SK-N-SH treated with all-trans-retinoic acid at 6 μM for 48 hours (cell line): ENCODE measurements at regions not wholly inside any gene's neighbourhood (a gene's known extent, or its start where the extent isn't known, plus 50 kb on each side); places are given as distances from the start of the nearest gene placed in this dataset.

Experiments
- ATAC-seq: fragments of 200-7000 bp; cut with Tn5 transposase; 3 replicates; pipeline ENCODE4 v1.9.1; 2020; ENCODE audit warnings: mild to moderate bottlenecking, moderate library complexity
- ARNTL ChIP-seq: fragments of 450-650 bp; formaldehyde crosslinking; IDR thresholded peaks from 2 replicates; pipeline ENCODE4 v1.5.0; 2020; ENCODE audit warnings: low read depth, mild to moderate bottlenecking, moderate library complexity, borderline replicate concordance
- BACH2 ChIP-seq: fragments of 250-450 bp; sonication (Bioruptor Pico); IDR thresholded peaks from 2 replicates; pipeline ENCODE4 v1.9.0; 2021; ENCODE audit warnings: mild to moderate bottlenecking, borderline replicate concordance
- CSDC2 ChIP-seq: fragments of 250-450 bp; sonication (Bioruptor Pico); IDR thresholded peaks from 2 replicates; pipeline ENCODE4 v1.5.0; 2020; ENCODE audit warnings: mild to moderate bottlenecking, moderate library complexity
- ESRRG ChIP-seq: fragments of 250-450 bp; sonication (Bioruptor Pico); IDR thresholded peaks from 2 replicates; pipeline ENCODE4 v1.6.1; 2021; ENCODE audit warnings: mild to moderate bottlenecking
- GLIS3 ChIP-seq: fragments of 250-450 bp; sonication (Bioruptor Pico); IDR thresholded peaks from 2 replicates; pipeline ENCODE4 v1.5.0; 2020; ENCODE audit warnings: mild to moderate bottlenecking, moderate library complexity
- ISL1 ChIP-seq: fragments of 250-450 bp; sonication (Bioruptor Pico); IDR thresholded peaks from 2 replicates; pipeline ENCODE4 v2.1.2; 2022; ENCODE audit warnings: mild to moderate bottlenecking, moderate library complexity
- OSR1 ChIP-seq: fragments of 250-450 bp; sonication (Bioruptor Pico); IDR thresholded peaks from 2 replicates; pipeline ENCODE4 v1.8.0; 2022; ENCODE audit warnings: moderate library complexity, mild to moderate bottlenecking, inconsistent platforms
- PPARA ChIP-seq: fragments of 250-450 bp; sonication (Bioruptor Pico); IDR thresholded peaks from 2 replicates; pipeline ENCODE4 v1.5.0; 2020; ENCODE audit warnings: mild to moderate bottlenecking, borderline replicate concordance
- RARB ChIP-seq: fragments of 250-450 bp; sonication (Bioruptor Pico); IDR thresholded peaks from 2 replicates; pipeline ENCODE4 v1.8.0; 2021; ENCODE audit warnings: mild to moderate bottlenecking, moderate library complexity
- SNAI2 ChIP-seq: fragments of 250-450 bp; sonication (Bioruptor Pico); IDR thresholded peaks from 2 replicates; pipeline ENCODE4 v1.5.0; 2020; ENCODE audit warnings: mild to moderate bottlenecking, moderate library complexity
- TCF4 ChIP-seq: fragments of 250-450 bp; sonication (Bioruptor Pico); IDR thresholded peaks from 2 replicates; pipeline ENCODE4 v1.8.0; 2021; ENCODE audit warnings: mild to moderate bottlenecking, moderate library complexity, borderline replicate concordance
- TOX ChIP-seq: fragments of 250-450 bp; sonication (Bioruptor Pico); IDR thresholded peaks from 2 replicates; pipeline ENCODE4 v1.8.0; 2021; ENCODE audit warnings: mild to moderate bottlenecking, moderate library complexity, borderline replicate concordance
- ZC3H10 ChIP-seq: fragments of 250-450 bp; sonication (Bioruptor Pico); IDR thresholded peaks from 2 replicates; pipeline ENCODE4 v1.5.1; 2021; ENCODE audit warnings: mild to moderate bottlenecking, moderate library complexity
- ZFP3 ChIP-seq: fragments of 250-450 bp; sonication (Bioruptor Pico); IDR thresholded peaks from 2 replicates; pipeline ENCODE4 v1.5.0; 2020; ENCODE audit warnings: mild to moderate bottlenecking, moderate library complexity
- ZFP30 ChIP-seq: fragments of 450-650 bp; formaldehyde crosslinking; IDR thresholded peaks from 2 replicates; pipeline ENCODE4 v1.5.0; 2022; ENCODE audit warnings: mild to moderate bottlenecking, moderate library complexity
- ZNF565 ChIP-seq: fragments of 450-650 bp; formaldehyde crosslinking; conservative IDR thresholded peaks from 2 replicates; pipeline ENCODE4 v1.5.0; 2020; ENCODE audit warnings: low read depth, mild to moderate bottlenecking, moderate library complexity
- ZNF70 ChIP-seq: fragments of 450-650 bp; formaldehyde crosslinking; IDR thresholded peaks from 2 replicates; pipeline ENCODE4 v1.5.0; 2020; ENCODE audit warnings: mild to moderate bottlenecking, moderate library complexity
- ZNF8 ChIP-seq: fragments of 450-650 bp; formaldehyde crosslinking; IDR thresholded peaks from 2 replicates; pipeline ENCODE4 v1.5.0; 2020; ENCODE audit warnings: mild to moderate bottlenecking, moderate library complexity
- TF ChIP-seq, protein P1 (sequence below): fragments of 250-450 bp; sonication (Bioruptor Pico); IDR thresholded peaks from 2 replicates; pipeline ENCODE4 v1.8.0; 2020; ENCODE audit warnings: mild to moderate bottlenecking, moderate library complexity, borderline replicate concordance
- TF ChIP-seq, protein P2 (sequence below): fragments of 250-450 bp; sonication (Bioruptor Pico); IDR thresholded peaks from 2 replicates; pipeline ENCODE4 v1.8.0; 2021; ENCODE audit warnings: low read depth, mild to moderate bottlenecking, moderate library complexity, borderline replicate concordance
- TF ChIP-seq, protein P3 (sequence below): fragments of 250-450 bp; sonication (Bioruptor Pico); IDR thresholded peaks from 2 replicates; pipeline ENCODE4 v1.5.0; 2020; ENCODE audit warnings: mild to moderate bottlenecking, moderate library complexity
- TF ChIP-seq, protein P4 (sequence below): fragments of 250-450 bp; sonication (Bioruptor Pico); IDR thresholded peaks from 2 replicates; pipeline ENCODE4 v1.5.1; 2021; ENCODE audit warnings: mild to moderate bottlenecking, moderate library complexity

DNA sequence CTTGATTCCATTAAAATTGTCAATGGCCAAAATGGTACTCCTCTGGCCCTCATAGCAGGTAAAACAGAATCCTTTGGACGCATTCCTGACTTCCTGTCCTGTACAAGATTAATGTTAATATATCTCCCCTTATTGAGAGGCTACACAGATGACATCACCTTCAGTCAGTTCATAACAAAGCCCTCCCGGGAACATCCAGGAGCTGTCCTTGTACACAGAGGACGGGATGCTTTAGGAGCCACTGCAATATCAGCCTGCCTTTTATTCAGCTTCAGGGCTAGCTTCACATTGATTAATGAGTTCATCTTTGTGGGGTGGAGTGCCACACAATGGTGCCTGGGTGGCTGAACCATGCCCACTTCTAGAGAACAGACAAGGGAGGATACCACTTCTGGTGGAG is 235.1 kb downstream of the NRIP1 start:
- no peak for TF ChIP-seq ARNTL
- no peak for TF ChIP-seq ISL1 (CRISPR knock-in tag)
- no peak for TF ChIP-seq ZNF70 (CRISPR knock-in tag)
- TF ChIP-seq SNAI2 (CRISPR knock-in tag), result no peak
- TF ChIP-seq, protein P1, sequence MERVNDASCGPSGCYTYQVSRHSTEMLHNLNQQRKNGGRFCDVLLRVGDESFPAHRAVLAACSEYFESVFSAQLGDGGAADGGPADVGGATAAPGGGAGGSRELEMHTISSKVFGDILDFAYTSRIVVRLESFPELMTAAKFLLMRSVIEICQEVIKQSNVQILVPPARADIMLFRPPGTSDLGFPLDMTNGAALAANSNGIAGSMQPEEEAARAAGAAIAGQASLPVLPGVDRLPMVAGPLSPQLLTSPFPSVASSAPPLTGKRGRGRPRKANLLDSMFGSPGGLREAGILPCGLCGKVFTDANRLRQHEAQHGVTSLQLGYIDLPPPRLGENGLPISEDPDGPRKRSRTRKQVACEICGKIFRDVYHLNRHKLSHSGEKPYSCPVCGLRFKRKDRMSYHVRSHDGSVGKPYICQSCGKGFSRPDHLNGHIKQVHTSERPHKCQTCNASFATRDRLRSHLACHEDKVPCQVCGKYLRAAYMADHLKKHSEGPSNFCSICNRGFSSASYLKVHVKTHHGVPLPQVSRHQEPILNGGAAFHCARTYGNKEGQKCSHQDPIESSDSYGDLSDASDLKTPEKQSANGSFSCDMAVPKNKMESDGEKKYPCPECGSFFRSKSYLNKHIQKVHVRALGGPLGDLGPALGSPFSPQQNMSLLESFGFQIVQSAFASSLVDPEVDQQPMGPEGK, result no peak
- TF ChIP-seq ZFP3 (CRISPR knock-in tag), result no peak
- no peak for TF ChIP-seq ZC3H10 (CRISPR knock-in tag)
- TF ChIP-seq TCF4 (CRISPR knock-in tag), result no peak
- TF ChIP-seq, protein P2, sequence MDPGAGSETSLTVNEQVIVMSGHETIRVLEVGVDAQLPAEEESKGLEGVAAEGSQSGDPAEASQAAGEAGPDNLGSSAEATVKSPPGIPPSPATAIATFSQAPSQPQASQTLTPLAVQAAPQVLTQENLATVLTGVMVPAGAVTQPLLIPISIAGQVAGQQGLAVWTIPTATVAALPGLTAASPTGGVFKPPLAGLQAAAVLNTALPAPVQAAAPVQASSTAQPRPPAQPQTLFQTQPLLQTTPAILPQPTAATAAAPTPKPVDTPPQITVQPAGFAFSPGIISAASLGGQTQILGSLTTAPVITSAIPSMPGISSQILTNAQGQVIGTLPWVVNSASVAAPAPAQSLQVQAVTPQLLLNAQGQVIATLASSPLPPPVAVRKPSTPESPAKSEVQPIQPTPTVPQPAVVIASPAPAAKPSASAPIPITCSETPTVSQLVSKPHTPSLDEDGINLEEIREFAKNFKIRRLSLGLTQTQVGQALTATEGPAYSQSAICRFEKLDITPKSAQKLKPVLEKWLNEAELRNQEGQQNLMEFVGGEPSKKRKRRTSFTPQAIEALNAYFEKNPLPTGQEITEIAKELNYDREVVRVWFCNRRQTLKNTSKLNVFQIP (CRISPR knock-in tag), result no peak
- no peak for TF ChIP-seq RARB (CRISPR knock-in tag)
- no peak for TF ChIP-seq ZFP30 (CRISPR knock-in tag)
- TF ChIP-seq OSR1 (CRISPR knock-in tag), result no peak
- TF ChIP-seq GLIS3 (CRISPR knock-in tag), result no peak
- TF ChIP-seq, protein P3, sequence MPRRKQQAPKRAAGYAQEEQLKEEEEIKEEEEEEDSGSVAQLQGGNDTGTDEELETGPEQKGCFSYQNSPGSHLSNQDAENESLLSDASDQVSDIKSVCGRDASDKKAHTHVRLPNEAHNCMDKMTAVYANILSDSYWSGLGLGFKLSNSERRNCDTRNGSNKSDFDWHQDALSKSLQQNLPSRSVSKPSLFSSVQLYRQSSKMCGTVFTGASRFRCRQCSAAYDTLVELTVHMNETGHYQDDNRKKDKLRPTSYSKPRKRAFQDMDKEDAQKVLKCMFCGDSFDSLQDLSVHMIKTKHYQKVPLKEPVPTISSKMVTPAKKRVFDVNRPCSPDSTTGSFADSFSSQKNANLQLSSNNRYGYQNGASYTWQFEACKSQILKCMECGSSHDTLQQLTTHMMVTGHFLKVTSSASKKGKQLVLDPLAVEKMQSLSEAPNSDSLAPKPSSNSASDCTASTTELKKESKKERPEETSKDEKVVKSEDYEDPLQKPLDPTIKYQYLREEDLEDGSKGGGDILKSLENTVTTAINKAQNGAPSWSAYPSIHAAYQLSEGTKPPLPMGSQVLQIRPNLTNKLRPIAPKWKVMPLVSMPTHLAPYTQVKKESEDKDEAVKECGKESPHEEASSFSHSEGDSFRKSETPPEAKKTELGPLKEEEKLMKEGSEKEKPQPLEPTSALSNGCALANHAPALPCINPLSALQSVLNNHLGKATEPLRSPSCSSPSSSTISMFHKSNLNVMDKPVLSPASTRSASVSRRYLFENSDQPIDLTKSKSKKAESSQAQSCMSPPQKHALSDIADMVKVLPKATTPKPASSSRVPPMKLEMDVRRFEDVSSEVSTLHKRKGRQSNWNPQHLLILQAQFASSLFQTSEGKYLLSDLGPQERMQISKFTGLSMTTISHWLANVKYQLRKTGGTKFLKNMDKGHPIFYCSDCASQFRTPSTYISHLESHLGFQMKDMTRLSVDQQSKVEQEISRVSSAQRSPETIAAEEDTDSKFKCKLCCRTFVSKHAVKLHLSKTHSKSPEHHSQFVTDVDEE (CRISPR knock-in tag), result no peak
- TF ChIP-seq, all 23 proteins: peak for 0
- no peak for ATAC-seq

DNA sequence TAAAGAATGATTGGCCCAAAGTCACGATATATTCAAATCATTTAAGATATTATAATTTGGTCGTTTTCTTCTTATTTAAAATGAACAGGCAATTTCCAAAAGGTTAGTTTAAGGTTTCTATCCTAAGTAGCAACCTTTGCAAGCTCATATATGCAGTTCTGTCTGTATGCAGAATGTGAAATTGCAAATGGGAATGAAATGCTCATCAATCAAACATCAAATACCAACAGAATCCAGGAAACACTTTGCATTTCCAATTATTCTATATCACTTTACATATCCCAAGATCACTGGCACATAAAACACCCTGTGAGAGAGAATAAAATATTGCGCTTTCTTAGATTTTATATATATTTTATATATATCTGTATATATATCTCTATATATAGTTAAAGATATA is 237.3 kb downstream of the NRIP1 start:
- no peak for ATAC-seq
- no peak for TF ChIP-seq OSR1 (CRISPR knock-in tag)
- TF ChIP-seq ARNTL, result no peak
- TF ChIP-seq ZNF8 (CRISPR knock-in tag), result no peak
- no peak for TF ChIP-seq ESRRG (CRISPR knock-in tag)
- TF ChIP-seq, protein P3 (CRISPR knock-in tag), result no peak
- no peak for TF ChIP-seq CSDC2 (CRISPR knock-in tag)

DNA sequence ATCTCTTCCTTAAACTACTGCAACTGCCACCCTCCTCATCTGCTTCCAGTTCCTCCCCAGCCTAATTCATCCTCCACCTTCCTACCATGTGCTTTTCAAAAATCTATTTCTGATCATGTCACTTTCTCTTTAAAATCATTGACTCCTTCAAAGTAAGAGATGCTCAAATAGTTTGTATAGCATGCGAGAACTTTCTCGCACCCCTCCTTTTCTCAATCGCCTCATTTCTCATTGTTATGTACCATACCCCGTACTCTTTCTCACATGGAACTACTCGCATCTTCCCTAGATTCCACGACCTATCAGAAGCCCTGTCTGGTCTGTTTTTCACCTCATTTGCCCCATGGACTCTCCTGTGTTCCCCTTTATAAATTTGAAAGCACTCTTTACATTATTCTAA is 238.2 kb downstream of the NRIP1 start:
- no peak for ATAC-seq
- TF ChIP-seq SNAI2 (CRISPR knock-in tag), result no peak
- TF ChIP-seq ZNF70 (CRISPR knock-in tag), result no peak

DNA sequence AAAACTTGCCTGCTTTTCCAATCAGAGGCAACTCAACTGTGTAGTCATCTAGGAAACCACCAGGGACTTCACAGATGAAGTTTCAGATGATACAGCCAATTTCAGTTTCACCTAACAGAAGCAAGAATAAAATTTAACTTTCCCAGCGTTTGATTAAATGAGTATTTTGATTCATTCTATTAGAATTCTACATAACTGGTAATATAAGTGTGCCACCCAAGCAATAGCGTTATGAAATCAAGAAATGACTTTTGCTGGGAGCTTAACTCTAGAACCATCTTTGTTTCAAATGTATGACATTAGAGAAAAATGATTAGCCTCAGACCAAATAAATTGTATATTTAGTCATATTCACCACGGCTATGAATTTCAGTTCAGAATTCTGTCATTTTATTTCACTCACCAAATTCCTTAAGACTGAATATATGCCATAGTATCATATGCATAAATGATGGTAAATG is 239.3 kb downstream of the NRIP1 start:
- no peak for ATAC-seq
- TF ChIP-seq TCF4 (CRISPR knock-in tag) (no peak), ARNTL (no peak), TOX (CRISPR knock-in tag) (no peak), ZNF8 (CRISPR knock-in tag) (no peak), ZNF565 (CRISPR knock-in tag) (no peak), ZFP30 (CRISPR knock-in tag) (no peak), BACH2 (CRISPR knock-in tag) (no peak), ZC3H10 (CRISPR knock-in tag) (no peak), CSDC2 (CRISPR knock-in tag) (no peak), PPARA (CRISPR knock-in tag) (no peak), ISL1 (CRISPR knock-in tag) (no peak), OSR1 (CRISPR knock-in tag) (no peak), RARB (CRISPR knock-in tag) (no peak), GLIS3 (CRISPR knock-in tag) (no peak), SNAI2 (CRISPR knock-in tag) (no peak)
- TF ChIP-seq, protein P3 (CRISPR knock-in tag), result no peak
- TF ChIP-seq, protein P4, sequence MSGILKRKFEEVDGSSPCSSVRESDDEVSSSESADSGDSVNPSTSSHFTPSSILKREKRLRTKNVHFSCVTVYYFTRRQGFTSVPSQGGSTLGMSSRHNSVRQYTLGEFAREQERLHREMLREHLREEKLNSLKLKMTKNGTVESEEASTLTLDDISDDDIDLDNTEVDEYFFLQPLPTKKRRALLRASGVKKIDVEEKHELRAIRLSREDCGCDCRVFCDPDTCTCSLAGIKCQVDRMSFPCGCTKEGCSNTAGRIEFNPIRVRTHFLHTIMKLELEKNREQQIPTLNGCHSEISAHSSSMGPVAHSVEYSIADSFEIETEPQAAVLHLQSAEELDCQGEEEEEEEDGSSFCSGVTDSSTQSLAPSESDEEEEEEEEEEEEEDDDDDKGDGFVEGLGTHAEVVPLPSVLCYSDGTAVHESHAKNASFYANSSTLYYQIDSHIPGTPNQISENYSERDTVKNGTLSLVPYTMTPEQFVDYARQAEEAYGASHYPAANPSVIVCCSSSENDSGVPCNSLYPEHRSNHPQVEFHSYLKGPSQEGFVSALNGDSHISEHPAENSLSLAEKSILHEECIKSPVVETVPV (CRISPR knock-in tag), result no peak
